Endothelial cell of umbilical vein (primary cell): ENCODE measurements at regions not wholly inside any gene's neighbourhood (a gene's known extent, or its start where the extent isn't known, plus 50 kb on each side); places are given as distances from the start of the nearest gene placed in this dataset. TPM values are rescaled to one million over a fixed set of nuclear protein-coding genes. Genes with fewer than 3 reads are reported as not detected.

Source experiments
- small RNA-seq: library from RNA; depleted of rRNA; stranded (forward); fragments of <200 nt; gene quantifications from one replicate; pipeline ENCODE3, GENCODE V24; 2012; ENCODE audit warnings: low replicate concordance, low read depth; ENCODE audit not compliant: insufficient read depth, insufficient read length

Small RNA genes in the stretch of these regions (small RNA-seq; reads per million reads assigned to genes)
- not detected for gene RNU6-929P
